WTC11 (cell line): ENCODE measurements at regions not wholly inside any gene's neighbourhood (a gene's known extent, or its start where the extent isn't known, plus 50 kb on each side); places are given as distances from the start of the nearest gene placed in this dataset.

Experiments used
- AFF4 ChIP-seq: sonication (generic); formaldehyde crosslinking; IDR thresholded peaks from 2 replicates; pipeline ENCODE4 v1.8.1; 2023; ENCODE audit warnings: mild to moderate bottlenecking, missing genetic modification reagents, borderline replicate concordance
- CDX4 ChIP-seq: fragments of 250-450 bp; sonication (Bioruptor Pico); IDR thresholded peaks from 2 replicates; pipeline ENCODE4 v1.9.0; 2021; ENCODE audit warnings: moderate library complexity, mild to moderate bottlenecking, inconsistent platforms, borderline replicate concordance
- CTCF ChIP-seq: fragments of 200-600 bp; IDR thresholded peaks from 2 replicates; pipeline ENCODE4 v1.8.0; 2022; ENCODE audit warnings: antibody characterized with exemption
- ETV6 ChIP-seq: sonication (generic); formaldehyde crosslinking; IDR thresholded peaks from 2 replicates; pipeline ENCODE4 v1.8.1; 2022; ENCODE audit warnings: mild to moderate bottlenecking, missing genetic modification reagents
- ZBTB43 ChIP-seq: sonication (generic); formaldehyde crosslinking; IDR thresholded peaks from 2 replicates; pipeline ENCODE4 v1.8.1; 2023; ENCODE audit warnings: mild to moderate bottlenecking, missing genetic modification reagents
- ZNF138 ChIP-seq: sonication (generic); formaldehyde crosslinking; conservative IDR thresholded peaks from 2 replicates; pipeline ENCODE4 v1.8.1; 2022; ENCODE audit warnings: mild to moderate bottlenecking, moderate library complexity, missing genetic modification reagents
- ZNF512 ChIP-seq: sonication (generic); formaldehyde crosslinking; IDR thresholded peaks from 2 replicates; pipeline ENCODE4 v1.8.1; 2022; ENCODE audit warnings: missing genetic modification reagents, borderline replicate concordance

GRCh38 chr4:1516261-1516660 lies 110.0 kb upstream of the NKX1-1 start:
- TF ChIP-seq CDX4 (CRISPR knock-in tag) (no peak), CTCF (no peak), AFF4 (CRISPR knock-in tag) (no peak), ZNF512 (no peak), ZBTB43 (CRISPR knock-in tag) (no peak), ETV6 (CRISPR knock-in tag) (no peak), ZNF138 (no peak)
